Neuronal stem cell (in vitro differentiated cells): ENCODE measurements at regions not wholly inside any gene's neighbourhood (a gene's known extent, or its start where the extent isn't known, plus 50 kb on each side); places are given as distances from the start of the nearest gene placed in this dataset.

Source experiments
- DNase-seq: peaks from one replicate; pipeline ENCODE4 v3.0.0-alpha.2; 2013; ENCODE audit warnings: low spot score
- H2AFZ ChIP-seq: one replicate; pipeline ENCODE4 v1.6.1; 2013; ENCODE audit warnings: mild to moderate bottlenecking, low read length, inconsistent platforms
- H2AK5ac ChIP-seq: 2 replicates; pipeline ENCODE4 v1.6.1; 2013; ENCODE audit warnings: low read depth, mild to moderate bottlenecking, inconsistent platforms, low read length, moderate library complexity, mixed read lengths
- H2BK120ac ChIP-seq: 2 replicates; pipeline ENCODE4 v1.6.1; 2013; ENCODE audit warnings: low read depth, mild to moderate bottlenecking, inconsistent platforms, low read length, moderate library complexity, mixed read lengths
- H2BK12ac ChIP-seq: one replicate; pipeline ENCODE4 v1.6.1; 2013; ENCODE audit warnings: low read length, inconsistent platforms
- H2BK15ac ChIP-seq: 2 replicates; pipeline ENCODE4 v1.6.1; 2013; ENCODE audit warnings: mild to moderate bottlenecking, low read length, inconsistent platforms, mixed read lengths
- H2BK5ac ChIP-seq: one replicate; pipeline ENCODE4 v1.6.1; 2013; ENCODE audit warnings: inconsistent platforms, mild to moderate bottlenecking, low read length, moderate library complexity
- H3K14ac ChIP-seq: one replicate; pipeline ENCODE4 v1.6.1; 2013; ENCODE audit warnings: low read length, inconsistent platforms
- H3K18ac ChIP-seq: 2 replicates; pipeline ENCODE4 v1.6.1; 2013; ENCODE audit warnings: low read length, inconsistent platforms
- H3K23ac ChIP-seq: 2 replicates; pipeline ENCODE4 v1.6.1; 2013; ENCODE audit warnings: low read depth, mild to moderate bottlenecking, mixed read lengths, low read length, inconsistent platforms; ENCODE audit not compliant: poor library complexity
- H3K27ac ChIP-seq: replicated peaks from 3 replicates; pipeline ENCODE4 v1.5.1; 2013; ENCODE audit warnings: low read length, inconsistent platforms
- H3K27me3 ChIP-seq, 3 experiments: 2 replicates each; pipeline ENCODE4 v1.6.1; 2013; ENCODE audit warnings: low read length in 3 of 3, mild to moderate bottlenecking in 2 of 3, inconsistent platforms in 1 of 3, low read depth in 1 of 3, mixed read lengths in 1 of 3, moderate library complexity in 1 of 3; ENCODE audit not compliant: control insufficient read depth in 3 of 3, insufficient read depth in 3 of 3
- H3K36me3 ChIP-seq, 2 donors: replicated peaks in 1 of 2; 2 replicates each; pipeline ENCODE4 v1.6.1; 2013; ENCODE audit warnings: low read length in 2 of 2; ENCODE audit not compliant: control insufficient read depth in 2 of 2, insufficient read depth in 2 of 2
- H3K4ac ChIP-seq: 2 replicates; pipeline ENCODE4 v1.6.1; 2013; ENCODE audit warnings: inconsistent platforms, mild to moderate bottlenecking, low read length, moderate library complexity
- H3K4me1 ChIP-seq, 2 donors: 1 replicate in 1 of 2; 2 replicates in 1 of 2; pipeline ENCODE4 v1.6.1; 2013; ENCODE audit warnings: low read length in 2 of 2, low read depth in 1 of 2; ENCODE audit not compliant: control insufficient read depth in 2 of 2, insufficient read depth in 1 of 2
- H3K4me2 ChIP-seq: one replicate; pipeline ENCODE4 v1.6.1; 2013; ENCODE audit warnings: mild to moderate bottlenecking, low read length, inconsistent platforms; ENCODE audit not compliant: insufficient read depth, poor library complexity, severe bottlenecking
- H3K4me3 ChIP-seq, 2 donors: 2 replicates each; pipeline ENCODE4 v1.5.1; 2013; ENCODE audit warnings: low read length in 2 of 2, mild to moderate bottlenecking in 2 of 2, inconsistent platforms in 1 of 2, moderate library complexity in 1 of 2
- H3K79me1 ChIP-seq: one replicate; pipeline ENCODE4 v1.6.1; 2013; ENCODE audit warnings: low read depth, mild to moderate bottlenecking, inconsistent platforms, low read length, moderate library complexity
- H3K9ac ChIP-seq: one replicate; pipeline ENCODE4 v1.6.1; 2013; ENCODE audit warnings: mild to moderate bottlenecking, low read depth, low read length, inconsistent platforms; ENCODE audit not compliant: poor library complexity
- H3K9me3 ChIP-seq, 2 donors: replicated peaks in 1 of 2; 2 replicates each; pipeline versions ENCODE3 to v1.6.1; 2013; ENCODE audit warnings: low read length in 2 of 2, mild to moderate bottlenecking in 2 of 2, inconsistent platforms in 1 of 2, low read depth in 1 of 2, mixed read lengths in 1 of 2, moderate library complexity in 1 of 2; ENCODE audit not compliant: control insufficient read depth in 2 of 2, insufficient read depth in 1 of 2
- H4K8ac ChIP-seq: one replicate; pipeline ENCODE4 v1.6.1; 2013; ENCODE audit warnings: low read depth, mild to moderate bottlenecking, inconsistent platforms, low read length, moderate library complexity
- H4K91ac ChIP-seq: one replicate; pipeline ENCODE4 v1.6.1; 2013; ENCODE audit warnings: low read length, low read depth, mild to moderate bottlenecking, inconsistent platforms; ENCODE audit not compliant: poor library complexity
- WGBS, 2 donors: extraction: QIAGEN DNeasy Blood & Tissue Kit; methylation state at CpG; one replicate each; pipeline ENCODE4 v1.1.7; 2013; ENCODE audit warnings: missing lambda C conversion rate in 2 of 2, mixed read lengths in 1 of 2; ENCODE audit not compliant: insufficient read length in 2 of 2, insufficient replicate concordance in 1 of 2; ENCODE audit errors: extremely low coverage in 2 of 2; 5-methylcytosine and 5-hydroxymethylcytosine counted together

DNA sequence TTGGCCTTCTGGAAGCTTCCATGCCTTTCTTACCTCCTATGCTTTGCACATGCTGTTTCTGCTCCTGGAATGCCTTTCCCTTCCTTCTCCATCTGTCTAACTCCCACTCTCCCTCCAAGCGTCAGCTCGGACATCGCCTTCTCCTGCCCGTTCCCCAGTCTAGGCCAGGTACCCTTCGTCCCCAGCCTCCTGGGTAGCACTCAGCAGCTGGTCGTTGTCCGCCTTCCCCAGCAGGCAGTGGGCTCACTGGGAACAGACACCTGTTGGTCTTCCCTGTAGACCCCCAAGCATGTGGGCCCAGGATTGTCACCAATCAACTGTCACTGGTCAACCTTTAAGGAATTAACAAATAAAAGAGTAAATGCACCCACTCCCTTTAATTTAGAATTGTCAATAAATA is 202.2 kb downstream of the RGS3 start:
- Histone ChIP-seq H3K23ac (no peak overlapping the region), H3K9ac (no peak overlapping the region), H4K91ac (no peak overlapping the region), H2BK5ac (no peak overlapping the region), H3K9me3 (peaks cover 0 to 1% of the 10 kb centered on the region in 2 donors), H3K79me1 (no peaks in the 10 kb centered on the region), H3K27me3 (peaks cover 0 to 3% (median 0%) of the 10 kb centered on the region in 3 experiments), H2BK12ac (no peak overlapping the region), H3K36me3 (no peaks in the 10 kb centered on the region), H3K27ac (no peak overlapping the region), H3K14ac (no peak overlapping the region), H2AK5ac (no peak overlapping the region), H2BK120ac (no peak overlapping the region), H2AFZ (no peak overlapping the region), H3K4ac (no peak overlapping the region), H3K18ac (no peak overlapping the region), H3K4me2 (no peak overlapping the region), H2BK15ac (no peak overlapping the region), H3K4me1 (no peaks in the 10 kb centered on the region), H4K8ac (no peak overlapping the region), H3K4me3 (peak overlapping the region in 1 of 2 donors; percentile 61)
- DNase-seq: no peak
- WGBS, 2 donors: no CpG with 5 or more reads among the region's 7 CpGs

DNA sequence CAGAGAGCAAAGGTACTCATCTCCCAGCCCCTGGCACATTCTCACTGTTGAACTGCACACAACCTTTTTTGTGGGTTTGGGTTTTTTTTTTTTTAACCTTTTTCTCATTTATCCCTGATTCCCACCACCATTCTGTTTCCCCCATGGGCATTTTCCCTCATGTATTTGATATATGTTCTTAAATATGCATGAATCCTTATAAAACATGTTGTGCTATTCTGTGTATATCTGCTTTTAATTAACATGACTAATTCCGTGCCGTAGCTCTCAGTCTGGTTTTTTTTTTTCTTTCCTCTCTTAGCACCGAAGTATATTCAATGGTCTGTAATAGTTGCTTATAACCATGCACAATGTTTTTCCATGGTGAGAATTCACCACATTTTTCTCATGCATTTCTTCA is 204.5 kb downstream of the RGS3 start:
- H2BK120ac ChIP-seq: no peak overlapping the region
- H2AK5ac ChIP-seq: no peak overlapping the region
- no peak overlapping the region for H2BK15ac ChIP-seq
- H3K36me3 ChIP-seq: no peaks in the 10 kb centered on the region
- H3K4ac ChIP-seq: no peak overlapping the region
- no peak overlapping the region for H3K4me2 ChIP-seq
- H3K79me1 ChIP-seq: no peaks in the 10 kb centered on the region
- H2BK5ac ChIP-seq: no peak overlapping the region
- no peak overlapping the region for H4K8ac ChIP-seq
- H3K4me3 ChIP-seq: no peak overlapping the region
- no peak overlapping the region for H3K27ac ChIP-seq
- H3K9ac ChIP-seq: no peak overlapping the region
- H2BK12ac ChIP-seq: no peak overlapping the region
- H3K23ac ChIP-seq: no peak overlapping the region
- H3K14ac ChIP-seq: no peak overlapping the region
- peaks cover 0 to 1% of the 10 kb centered on the region in 2 donors for H3K9me3 ChIP-seq
- H3K18ac ChIP-seq: no peak overlapping the region
- H4K91ac ChIP-seq: no peak overlapping the region
- H2AFZ ChIP-seq: no peak overlapping the region
- no peak for DNase-seq
- H3K4me1 ChIP-seq: no peaks in the 10 kb centered on the region
- WGBS, 2 donors: no CpG with 5 or more reads among the region's 3 CpGs
- H3K27me3 ChIP-seq: peaks cover 0 to 9% (median 0%) of the 10 kb centered on the region in 3 experiments

DNA sequence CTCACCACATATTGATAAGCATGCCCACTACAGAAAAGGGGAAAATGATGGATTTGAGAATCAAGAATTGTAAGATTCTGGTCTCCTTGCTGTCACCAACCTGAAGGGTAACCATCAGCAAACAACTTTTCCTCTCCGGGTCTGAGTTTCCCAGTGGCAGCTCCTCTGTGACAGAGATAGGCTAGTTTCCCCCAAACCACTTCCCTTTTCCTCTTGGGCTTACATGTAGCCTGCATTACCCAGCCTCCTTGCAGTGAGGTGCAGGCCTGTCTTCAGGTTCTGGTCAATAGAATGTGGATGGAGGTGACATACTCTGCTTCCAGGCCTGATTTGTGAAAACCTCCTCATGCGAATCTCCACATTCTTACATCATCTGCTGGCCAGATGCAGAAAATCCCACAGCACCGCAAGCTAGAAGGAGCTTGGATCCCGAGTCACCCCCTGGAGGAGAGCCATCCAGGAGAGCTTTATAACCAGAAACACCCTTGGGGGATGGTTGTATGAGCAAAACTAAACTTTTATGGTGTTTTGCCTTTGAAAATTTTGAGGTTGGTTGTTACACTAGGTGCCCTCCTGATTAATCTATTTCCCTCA is 206.1 kb downstream of the RGS3 start:
- H3K23ac ChIP-seq: no peak overlapping the region
- peaks cover 0 to 6% (median 0%) of the 10 kb centered on the region in 3 experiments for H3K27me3 ChIP-seq
- H3K9ac ChIP-seq: no peak overlapping the region
- no peak overlapping the region for H2BK15ac ChIP-seq
- no peak overlapping the region for H3K4me2 ChIP-seq
- H2BK5ac ChIP-seq: no peak overlapping the region
- H3K4me1 ChIP-seq: no peaks in the 10 kb centered on the region
- no peak overlapping the region for H3K14ac ChIP-seq
- no peak overlapping the region for H3K27ac ChIP-seq
- H4K8ac ChIP-seq: no peak overlapping the region
- H3K36me3 ChIP-seq: no peaks in the 10 kb centered on the region
- no peak overlapping the region for H2AK5ac ChIP-seq
- H3K79me1 ChIP-seq: no peaks in the 10 kb centered on the region
- peaks cover 0 to 1% of the 10 kb centered on the region in 2 donors for H3K9me3 ChIP-seq
- no peak overlapping the region for H4K91ac ChIP-seq
- H3K4ac ChIP-seq: no peak overlapping the region
- WGBS, 2 donors: no CpG with 5 or more reads among the region's 4 CpGs
- H3K4me3 ChIP-seq: no peak overlapping the region
- no peak overlapping the region for H2BK12ac ChIP-seq
- H3K18ac ChIP-seq: peak overlapping the region; percentile 39
- no peak overlapping the region for H2AFZ ChIP-seq
- no peak for DNase-seq
- no peak overlapping the region for H2BK120ac ChIP-seq

DNA sequence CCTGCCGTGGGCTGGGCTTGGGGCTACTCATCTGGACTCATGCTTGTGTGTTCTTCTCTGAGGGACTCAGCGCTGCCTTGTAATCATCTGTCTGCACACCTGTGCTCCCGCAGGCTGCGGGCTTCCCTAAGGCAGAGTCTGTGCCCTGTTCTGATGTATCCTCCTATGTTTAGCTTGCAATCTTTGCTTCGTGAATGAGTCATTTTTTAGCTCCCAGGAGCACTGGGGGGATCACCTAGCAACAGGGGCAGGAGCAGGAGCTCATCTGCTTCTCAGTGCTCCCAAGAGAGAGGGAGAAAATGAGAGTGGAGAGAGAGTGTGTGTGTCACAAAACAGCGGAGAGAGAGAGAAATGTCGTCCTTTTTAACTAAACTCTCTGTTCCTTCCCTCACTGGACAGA is 202.4 kb upstream of the ZNF618 start:
- Histone ChIP-seq H3K4me3 (peak overlapping the region in 1 of 2 donors; percentile 61), H2BK12ac (no peak overlapping the region), H3K18ac (no peak overlapping the region), H2AK5ac (no peak overlapping the region), H3K9me3 (peaks cover 0 to 1% of the 10 kb centered on the region in 2 donors), H3K4me2 (no peak overlapping the region), H2BK5ac (no peak overlapping the region), H2BK120ac (no peak overlapping the region), H3K4me1 (no peaks in the 10 kb centered on the region), H4K91ac (no peak overlapping the region), H3K9ac (no peak overlapping the region), H2AFZ (no peak overlapping the region), H3K4ac (no peak overlapping the region), H3K23ac (no peak overlapping the region), H3K27ac (no peak overlapping the region), H3K27me3 (peaks cover 0 to 30% (median 2%) of the 10 kb centered on the region in 3 experiments), H3K79me1 (peaks cover 2% of the 10 kb centered on the region), H3K36me3 (no peaks in the 10 kb centered on the region), H4K8ac (no peak overlapping the region), H3K14ac (no peak overlapping the region), H2BK15ac (no peak overlapping the region)
- DNase-seq: no peak
- WGBS, 2 donors: no CpG with 5 or more reads among the region's 7 CpGs
